ENCODE measurements at regions not wholly inside any gene's neighbourhood (a gene's known extent, or its start where the extent isn't known, plus 50 kb on each side); places are given as distances from the start of the nearest gene placed in this dataset.

DNA sequence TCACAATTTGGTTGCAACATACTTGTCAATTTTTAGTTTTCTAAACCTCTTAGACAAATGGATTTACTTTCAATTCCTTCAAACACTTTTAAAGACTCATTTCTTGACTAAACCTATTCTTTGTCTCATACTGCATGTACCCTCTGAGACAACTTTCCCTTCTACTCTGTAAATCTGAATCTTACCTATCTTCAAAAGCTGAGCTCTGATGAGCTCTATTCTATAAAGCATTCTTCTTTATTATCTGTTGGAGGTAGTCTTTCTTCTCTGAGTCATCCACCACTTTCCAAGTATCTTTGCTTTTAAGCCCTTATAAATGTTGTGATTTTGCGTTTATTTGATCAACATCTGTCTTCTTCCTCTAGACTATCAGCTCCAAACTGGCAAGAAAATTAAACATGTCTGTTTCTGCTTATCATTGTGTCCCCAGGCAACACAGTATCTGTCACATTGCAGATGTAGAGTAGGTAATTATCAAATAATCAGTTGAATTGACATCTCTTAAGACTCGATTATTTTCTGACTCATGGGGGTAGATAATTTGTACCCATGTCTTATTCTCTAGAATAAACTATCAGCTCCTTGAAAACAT is 265.6 kb upstream of the FAR2 start:
- TF ChIP-seq EGR1 (IDR thresholded peaks at IDR 0.05; ENCODE audit: borderline replicate concordance in 1 of 2, low read depth in 2 of 2, low read length in 2 of 2) (no peak), JUND (IDR thresholded peaks at IDR 0.05; ENCODE audit: low read depth, low read length) (no peak), CTCF (IDR thresholded peaks at IDR 0.05 in 2 of 3, conservative IDR thresholded peaks at IDR 0.05 in 1 of 3; ENCODE audit: control insufficient read depth in 2 of 3, extremely low read depth in 1 of 3, insufficient read depth in 1 of 3, low read depth in 3 of 3, low read length in 3 of 3) (no peak)
